ENCODE measurements at regions not wholly inside any gene's neighbourhood (a gene's known extent, or its start where the extent isn't known, plus 50 kb on each side); places are given as distances from the start of the nearest gene placed in this dataset.
A peak's percentile ranks its signal among the peaks of the same experiment; 100 is the strongest.

DNA sequence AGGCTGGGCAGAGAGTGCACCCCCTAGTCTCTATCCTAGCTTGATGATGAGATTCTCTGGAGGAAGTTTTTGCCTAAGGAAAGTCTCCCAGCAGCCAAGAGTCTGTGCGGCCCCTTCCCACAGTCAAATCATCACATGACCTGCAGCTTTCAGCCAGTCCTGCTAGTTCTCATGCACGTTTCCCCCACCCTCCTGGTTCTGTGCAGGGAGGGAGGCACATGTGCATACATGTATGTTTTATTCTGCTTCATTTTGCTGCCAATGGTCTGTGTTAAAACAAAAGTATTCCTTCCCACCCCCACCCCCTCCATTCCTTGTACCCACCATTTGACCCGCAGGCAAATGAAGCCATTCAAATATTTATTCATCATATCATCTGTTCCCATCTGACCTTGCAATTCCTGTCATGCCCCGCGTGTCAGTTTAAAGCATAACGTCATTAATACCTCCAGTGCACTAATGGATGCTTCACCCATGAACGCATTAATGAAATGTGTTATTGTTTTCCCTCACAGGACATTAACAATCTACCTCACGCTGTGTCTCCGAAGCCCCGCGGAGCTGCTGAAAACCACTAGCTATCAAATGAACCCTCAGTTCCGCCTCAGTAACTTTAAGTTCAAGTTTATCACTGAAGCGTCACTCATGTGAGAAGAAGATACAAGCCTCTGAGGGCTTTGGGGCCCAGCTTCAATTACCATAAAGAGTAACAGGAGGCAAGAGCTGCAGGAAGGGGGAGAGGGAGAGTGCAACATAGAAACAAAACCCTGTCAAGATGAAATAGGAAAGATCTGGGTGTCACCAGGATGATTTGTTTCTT lies 139.6 kb downstream of the RASEF start (continued):
- peak; percentile 89 for TF ChIP-seq ZIC2 (tag by site-specific recombination; IDR thresholded peaks at IDR 0.05)
- TF ChIP-seq, protein P1, sequence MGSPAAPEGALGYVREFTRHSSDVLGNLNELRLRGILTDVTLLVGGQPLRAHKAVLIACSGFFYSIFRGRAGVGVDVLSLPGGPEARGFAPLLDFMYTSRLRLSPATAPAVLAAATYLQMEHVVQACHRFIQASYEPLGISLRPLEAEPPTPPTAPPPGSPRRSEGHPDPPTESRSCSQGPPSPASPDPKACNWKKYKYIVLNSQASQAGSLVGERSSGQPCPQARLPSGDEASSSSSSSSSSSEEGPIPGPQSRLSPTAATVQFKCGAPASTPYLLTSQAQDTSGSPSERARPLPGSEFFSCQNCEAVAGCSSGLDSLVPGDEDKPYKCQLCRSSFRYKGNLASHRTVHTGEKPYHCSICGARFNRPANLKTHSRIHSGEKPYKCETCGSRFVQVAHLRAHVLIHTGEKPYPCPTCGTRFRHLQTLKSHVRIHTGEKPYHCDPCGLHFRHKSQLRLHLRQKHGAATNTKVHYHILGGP (tag by site-specific recombination; IDR thresholded peaks at IDR 0.05): peak; percentile 76
- TF ChIP-seq, protein P2, sequence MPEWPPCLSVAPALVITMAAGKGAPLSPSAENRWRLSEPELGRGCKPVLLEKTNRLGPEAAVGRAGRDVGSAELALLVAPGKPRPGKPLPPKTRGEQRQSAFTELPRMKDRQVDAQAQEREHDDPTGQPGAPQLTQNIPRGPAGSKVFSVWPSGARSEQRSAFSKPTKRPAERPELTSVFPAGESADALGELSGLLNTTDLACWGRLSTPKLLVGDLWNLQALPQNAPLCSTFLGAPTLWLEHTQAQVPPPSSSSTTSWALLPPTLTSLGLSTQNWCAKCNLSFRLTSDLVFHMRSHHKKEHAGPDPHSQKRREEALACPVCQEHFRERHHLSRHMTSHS (tag by site-specific recombination; IDR thresholded peaks at IDR 0.05): peak; percentile 96
- TF ChIP-seq, protein P3, sequence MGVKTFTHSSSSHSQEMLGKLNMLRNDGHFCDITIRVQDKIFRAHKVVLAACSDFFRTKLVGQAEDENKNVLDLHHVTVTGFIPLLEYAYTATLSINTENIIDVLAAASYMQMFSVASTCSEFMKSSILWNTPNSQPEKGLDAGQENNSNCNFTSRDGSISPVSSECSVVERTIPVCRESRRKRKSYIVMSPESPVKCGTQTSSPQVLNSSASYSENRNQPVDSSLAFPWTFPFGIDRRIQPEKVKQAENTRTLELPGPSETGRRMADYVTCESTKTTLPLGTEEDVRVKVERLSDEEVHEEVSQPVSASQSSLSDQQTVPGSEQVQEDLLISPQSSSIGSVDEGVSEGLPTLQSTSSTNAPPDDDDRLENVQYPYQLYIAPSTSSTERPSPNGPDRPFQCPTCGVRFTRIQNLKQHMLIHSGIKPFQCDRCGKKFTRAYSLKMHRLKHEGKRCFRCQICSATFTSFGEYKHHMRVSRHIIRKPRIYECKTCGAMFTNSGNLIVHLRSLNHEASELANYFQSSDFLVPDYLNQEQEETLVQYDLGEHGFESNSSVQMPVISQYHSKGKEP (tag by site-specific recombination; IDR thresholded peaks at IDR 0.05): peak; percentile 80; the same call in 1 of the 2 replicates
- TF ChIP-seq ZNF366 (tag by site-specific recombination; conservative IDR thresholded peaks at IDR 0.05): peak; percentile 94
- TF ChIP-seq ZNF24 (tag by site-specific recombination; IDR thresholded peaks at IDR 0.05): peak; percentile 97
- TF ChIP-seq, protein P4, sequence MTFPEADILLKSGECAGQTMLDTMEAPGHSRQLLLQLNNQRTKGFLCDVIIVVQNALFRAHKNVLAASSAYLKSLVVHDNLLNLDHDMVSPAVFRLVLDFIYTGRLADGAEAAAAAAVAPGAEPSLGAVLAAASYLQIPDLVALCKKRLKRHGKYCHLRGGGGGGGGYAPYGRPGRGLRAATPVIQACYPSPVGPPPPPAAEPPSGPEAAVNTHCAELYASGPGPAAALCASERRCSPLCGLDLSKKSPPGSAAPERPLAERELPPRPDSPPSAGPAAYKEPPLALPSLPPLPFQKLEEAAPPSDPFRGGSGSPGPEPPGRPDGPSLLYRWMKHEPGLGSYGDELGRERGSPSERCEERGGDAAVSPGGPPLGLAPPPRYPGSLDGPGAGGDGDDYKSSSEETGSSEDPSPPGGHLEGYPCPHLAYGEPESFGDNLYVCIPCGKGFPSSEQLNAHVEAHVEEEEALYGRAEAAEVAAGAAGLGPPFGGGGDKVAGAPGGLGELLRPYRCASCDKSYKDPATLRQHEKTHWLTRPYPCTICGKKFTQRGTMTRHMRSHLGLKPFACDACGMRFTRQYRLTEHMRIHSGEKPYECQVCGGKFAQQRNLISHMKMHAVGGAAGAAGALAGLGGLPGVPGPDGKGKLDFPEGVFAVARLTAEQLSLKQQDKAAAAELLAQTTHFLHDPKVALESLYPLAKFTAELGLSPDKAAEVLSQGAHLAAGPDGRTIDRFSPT (tag by site-specific recombination; IDR thresholded peaks at IDR 0.05): peak; percentile 94
- TF ChIP-seq, protein P5, sequence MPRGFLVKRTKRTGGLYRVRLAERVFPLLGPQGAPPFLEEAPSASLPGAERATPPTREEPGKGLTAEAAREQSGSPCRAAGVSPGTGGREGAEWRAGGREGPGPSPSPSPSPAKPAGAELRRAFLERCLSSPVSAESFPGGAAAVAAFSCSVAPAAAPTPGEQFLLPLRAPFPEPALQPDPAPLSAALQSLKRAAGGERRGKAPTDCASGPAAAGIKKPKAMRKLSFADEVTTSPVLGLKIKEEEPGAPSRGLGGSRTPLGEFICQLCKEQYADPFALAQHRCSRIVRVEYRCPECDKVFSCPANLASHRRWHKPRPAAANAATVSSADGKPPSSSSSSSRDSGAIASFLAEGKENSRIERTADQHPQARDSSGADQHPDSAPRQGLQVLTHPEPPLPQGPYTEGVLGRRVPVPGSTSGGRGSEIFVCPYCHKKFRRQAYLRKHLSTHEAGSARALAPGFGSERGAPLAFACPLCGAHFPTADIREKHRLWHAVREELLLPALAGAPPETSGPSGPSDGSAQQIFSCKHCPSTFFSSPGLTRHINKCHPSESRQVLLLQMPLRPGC (tag by site-specific recombination; IDR thresholded peaks at IDR 0.05): peak; percentile 95
- TF ChIP-seq TCF7L2 (IDR thresholded peaks at IDR 0.05; ENCODE audit: borderline replicate concordance, low read depth, low read length): peak; percentile 91
- TF ChIP-seq, protein P6, sequence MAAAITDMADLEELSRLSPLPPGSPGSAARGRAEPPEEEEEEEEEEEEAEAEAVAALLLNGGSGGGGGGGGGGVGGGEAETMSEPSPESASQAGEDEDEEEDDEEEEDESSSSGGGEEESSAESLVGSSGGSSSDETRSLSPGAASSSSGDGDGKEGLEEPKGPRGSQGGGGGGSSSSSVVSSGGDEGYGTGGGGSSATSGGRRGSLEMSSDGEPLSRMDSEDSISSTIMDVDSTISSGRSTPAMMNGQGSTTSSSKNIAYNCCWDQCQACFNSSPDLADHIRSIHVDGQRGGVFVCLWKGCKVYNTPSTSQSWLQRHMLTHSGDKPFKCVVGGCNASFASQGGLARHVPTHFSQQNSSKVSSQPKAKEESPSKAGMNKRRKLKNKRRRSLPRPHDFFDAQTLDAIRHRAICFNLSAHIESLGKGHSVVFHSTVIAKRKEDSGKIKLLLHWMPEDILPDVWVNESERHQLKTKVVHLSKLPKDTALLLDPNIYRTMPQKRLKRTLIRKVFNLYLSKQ (tag by site-specific recombination; IDR thresholded peaks at IDR 0.05; ENCODE audit: borderline replicate concordance): no peak
- TF ChIP-seq ZBTB7A (tag by site-specific recombination; IDR thresholded peaks at IDR 0.05; ENCODE audit: low read depth): 0 out of 2 replicates have a peak, but pooled peaks have one; percentile 43
- peak; percentile 86 for TF ChIP-seq KLF8 (tag by site-specific recombination; IDR thresholded peaks at IDR 0.05)
- TF ChIP-seq ZNF423 (tag by site-specific recombination; IDR thresholded peaks at IDR 0.05): peak; percentile 55; the same call in 1 of the 2 replicates
- peak; percentile 68; the same call in 1 of the 2 replicates for TF ChIP-seq KLF7 (tag by site-specific recombination; IDR thresholded peaks at IDR 0.05; ENCODE audit: borderline replicate concordance)
- TF ChIP-seq GLIS2 (tag by site-specific recombination; IDR thresholded peaks at IDR 0.05): no peak
- TF ChIP-seq HOXD13 (CRISPR knock-in tag; IDR thresholded peaks at IDR 0.05; ENCODE audit: borderline replicate concordance): peak; percentile 96
- peak; percentile 99 for TF ChIP-seq ZNF843 (tag by site-specific recombination; IDR thresholded peaks at IDR 0.05)
- peak; percentile 95 for TF ChIP-seq GLI2 (tag by site-specific recombination; IDR thresholded peaks at IDR 0.05; ENCODE audit: borderline replicate concordance, low read depth)
- TF ChIP-seq, protein P7, sequence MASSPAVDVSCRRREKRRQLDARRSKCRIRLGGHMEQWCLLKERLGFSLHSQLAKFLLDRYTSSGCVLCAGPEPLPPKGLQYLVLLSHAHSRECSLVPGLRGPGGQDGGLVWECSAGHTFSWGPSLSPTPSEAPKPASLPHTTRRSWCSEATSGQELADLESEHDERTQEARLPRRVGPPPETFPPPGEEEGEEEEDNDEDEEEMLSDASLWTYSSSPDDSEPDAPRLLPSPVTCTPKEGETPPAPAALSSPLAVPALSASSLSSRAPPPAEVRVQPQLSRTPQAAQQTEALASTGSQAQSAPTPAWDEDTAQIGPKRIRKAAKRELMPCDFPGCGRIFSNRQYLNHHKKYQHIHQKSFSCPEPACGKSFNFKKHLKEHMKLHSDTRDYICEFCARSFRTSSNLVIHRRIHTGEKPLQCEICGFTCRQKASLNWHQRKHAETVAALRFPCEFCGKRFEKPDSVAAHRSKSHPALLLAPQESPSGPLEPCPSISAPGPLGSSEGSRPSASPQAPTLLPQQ (tag by site-specific recombination; IDR thresholded peaks at IDR 0.05): peak; percentile 85
- TF ChIP-seq ZNF626 (tag by site-specific recombination; IDR thresholded peaks at IDR 0.05): no peak
- no peak for TF ChIP-seq ZNF416 (tag by site-specific recombination; IDR thresholded peaks at IDR 0.05)
- TF ChIP-seq YY1 (tag by site-specific recombination; IDR thresholded peaks at IDR 0.05): peak; percentile 42; the same call in 1 of the 2 replicates
- TF ChIP-seq, protein P8, sequence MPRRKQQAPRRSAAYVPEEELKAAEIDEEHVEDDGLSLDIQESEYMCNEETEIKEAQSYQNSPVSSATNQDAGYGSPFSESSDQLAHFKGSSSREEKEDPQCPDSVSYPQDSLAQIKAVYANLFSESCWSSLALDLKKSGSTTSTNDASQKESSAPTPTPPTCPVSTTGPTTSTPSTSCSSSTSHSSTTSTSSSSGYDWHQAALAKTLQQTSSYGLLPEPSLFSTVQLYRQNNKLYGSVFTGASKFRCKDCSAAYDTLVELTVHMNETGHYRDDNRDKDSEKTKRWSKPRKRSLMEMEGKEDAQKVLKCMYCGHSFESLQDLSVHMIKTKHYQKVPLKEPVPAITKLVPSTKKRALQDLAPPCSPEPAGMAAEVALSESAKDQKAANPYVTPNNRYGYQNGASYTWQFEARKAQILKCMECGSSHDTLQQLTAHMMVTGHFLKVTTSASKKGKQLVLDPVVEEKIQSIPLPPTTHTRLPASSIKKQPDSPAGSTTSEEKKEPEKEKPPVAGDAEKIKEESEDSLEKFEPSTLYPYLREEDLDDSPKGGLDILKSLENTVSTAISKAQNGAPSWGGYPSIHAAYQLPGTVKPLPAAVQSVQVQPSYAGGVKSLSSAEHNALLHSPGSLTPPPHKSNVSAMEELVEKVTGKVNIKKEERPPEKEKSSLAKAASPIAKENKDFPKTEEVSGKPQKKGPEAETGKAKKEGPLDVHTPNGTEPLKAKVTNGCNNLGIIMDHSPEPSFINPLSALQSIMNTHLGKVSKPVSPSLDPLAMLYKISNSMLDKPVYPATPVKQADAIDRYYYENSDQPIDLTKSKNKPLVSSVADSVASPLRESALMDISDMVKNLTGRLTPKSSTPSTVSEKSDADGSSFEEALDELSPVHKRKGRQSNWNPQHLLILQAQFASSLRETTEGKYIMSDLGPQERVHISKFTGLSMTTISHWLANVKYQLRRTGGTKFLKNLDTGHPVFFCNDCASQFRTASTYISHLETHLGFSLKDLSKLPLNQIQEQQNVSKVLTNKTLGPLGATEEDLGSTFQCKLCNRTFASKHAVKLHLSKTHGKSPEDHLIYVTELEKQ (tag by site-specific recombination; IDR thresholded peaks at IDR 0.05; ENCODE audit: borderline replicate concordance): peak; percentile 85; the same call in 1 of the 2 replicates
- TF ChIP-seq ZNF248 (tag by site-specific recombination; IDR thresholded peaks at IDR 0.05): no peak
